Activated CD4-positive, CD25-positive, alpha-beta regulatory T cell (primary cell): ENCODE measurements at regions not wholly inside any gene's neighbourhood (a gene's known extent, or its start where the extent isn't known, plus 50 kb on each side); places are given as distances from the start of the nearest gene placed in this dataset.
"Not testable (repeated sequence)": the region's sequence is repeated elsewhere in the genome, so short reads cannot be mapped to it uniquely, and the experiment has no call there.

Experiments used
- DNase-seq, 4 experiments: peaks; one replicate each; lab custom pipeline; 2025; lab: John Stamatoyannopoulos, UW

DNA sequence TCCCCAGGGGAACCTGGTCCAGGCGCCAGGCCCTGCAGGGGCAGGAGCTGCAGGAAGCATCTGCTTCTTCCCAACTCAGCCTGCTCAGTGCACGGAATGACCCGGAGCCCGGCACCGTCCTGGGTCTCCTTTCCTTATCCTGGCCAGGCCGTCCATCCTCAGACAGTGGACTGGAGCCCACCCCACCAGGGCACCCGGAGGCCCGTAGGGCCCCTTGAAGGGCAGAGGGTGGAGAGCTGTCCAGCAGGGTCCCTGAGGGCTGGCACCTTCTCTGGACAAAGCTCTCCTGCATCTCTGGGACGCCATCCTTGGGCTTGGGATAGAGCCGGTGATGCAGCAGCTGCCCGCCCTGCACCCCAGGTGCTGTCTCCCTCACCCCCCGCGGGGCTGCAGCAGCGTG lies 207.9 kb downstream of the TMEM121 start:
- not testable (repeated sequence) for DNase-seq

- not testable (repeated sequence) for DNase-seq
Observed at GRCh38 chr14:105736331-105736730, 209.9 kb downstream of the TMEM121 start.

GRCh38 chr14:105737504-105738246 lies 211.3 kb downstream of the TMEM121 start:
- DNase-seq: no peak

DNA sequence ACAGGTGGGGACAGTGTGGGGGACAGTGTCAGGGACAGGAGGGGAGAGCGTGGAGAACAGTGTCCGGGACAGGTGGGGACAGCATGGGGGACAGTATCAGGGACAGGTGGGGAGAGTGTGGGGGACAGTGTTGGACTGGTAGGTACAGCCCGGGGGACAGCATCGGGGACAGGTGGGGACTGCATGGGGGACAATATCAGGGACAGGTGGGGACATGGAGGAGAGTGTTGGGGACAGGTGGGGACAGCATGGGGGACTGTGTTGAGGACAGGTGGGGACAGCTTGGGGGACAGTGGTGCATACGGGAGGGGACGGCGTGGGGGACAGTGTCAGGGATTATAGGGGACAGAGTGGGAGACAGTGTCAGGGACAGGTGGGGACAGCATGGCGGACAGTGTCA lies 212.3 kb downstream of the TMEM121 start:
- no peak for DNase-seq

DNA sequence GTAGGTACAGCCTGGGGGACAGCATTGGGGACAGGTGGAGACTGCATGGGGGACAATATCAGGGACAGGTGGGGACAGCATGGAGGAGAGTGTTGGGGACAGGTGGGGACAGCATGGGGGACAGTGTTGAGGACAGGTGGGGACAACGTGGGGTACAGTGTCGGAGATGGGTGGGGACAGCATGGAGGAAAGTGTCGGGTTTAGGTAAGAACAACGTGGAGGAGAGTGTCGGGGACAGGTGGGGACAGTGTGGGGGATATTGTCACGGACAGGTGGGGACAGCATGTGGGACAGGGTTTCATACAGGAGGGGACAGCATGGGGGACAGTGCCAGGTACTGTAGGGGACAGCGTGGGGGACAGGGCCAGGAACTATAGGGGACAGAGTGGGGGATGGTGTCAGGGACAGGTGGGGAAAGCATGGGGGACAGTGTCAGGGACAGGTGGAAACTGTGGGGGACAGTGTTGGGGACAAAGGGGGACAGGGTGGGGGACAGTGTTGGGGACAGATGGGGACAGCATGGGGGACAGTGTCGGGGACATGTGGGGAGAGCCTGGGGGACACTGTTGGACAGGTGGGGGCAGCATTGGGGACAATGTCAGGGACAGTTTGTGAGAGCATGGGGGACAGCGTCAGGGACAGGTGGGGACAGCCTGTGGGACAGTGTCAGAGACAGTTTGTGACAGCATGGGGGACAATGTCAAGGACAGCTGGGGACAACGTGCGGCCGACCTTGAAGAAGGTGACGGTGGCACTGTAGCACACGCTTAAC lies 213.1 kb downstream of the TMEM121 start:
- no peak for DNase-seq

- not testable (repeated sequence) for DNase-seq
Observed at GRCh38 chr14:105740272-105740671, 213.9 kb downstream of the TMEM121 start.

DNA sequence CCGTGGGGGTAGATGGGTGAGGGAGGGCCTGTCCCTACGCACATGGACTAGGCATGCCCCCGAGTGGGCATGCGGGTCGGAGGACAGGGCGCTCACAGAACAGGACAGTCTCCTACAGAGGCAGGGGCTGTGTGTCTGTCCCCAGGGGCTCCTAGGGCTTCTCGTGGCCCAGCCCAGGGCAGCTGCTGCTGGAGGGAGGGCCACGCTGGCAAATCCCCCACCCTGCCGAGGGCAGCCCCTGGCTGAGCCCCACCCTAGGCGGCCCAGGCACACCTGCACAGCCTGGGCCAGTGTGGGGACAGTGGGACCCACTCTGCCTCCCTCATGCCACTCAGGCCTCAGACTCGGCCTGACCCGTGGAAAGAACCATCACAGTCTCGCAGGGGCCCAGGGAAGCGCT lies 214.6 kb downstream of the TMEM121 start:
- DNase-seq: not testable (repeated sequence)

- not testable (repeated sequence) for DNase-seq
Observed at GRCh38 chr14:105741707-105742530, 215.5 kb downstream of the TMEM121 start.

DNA sequence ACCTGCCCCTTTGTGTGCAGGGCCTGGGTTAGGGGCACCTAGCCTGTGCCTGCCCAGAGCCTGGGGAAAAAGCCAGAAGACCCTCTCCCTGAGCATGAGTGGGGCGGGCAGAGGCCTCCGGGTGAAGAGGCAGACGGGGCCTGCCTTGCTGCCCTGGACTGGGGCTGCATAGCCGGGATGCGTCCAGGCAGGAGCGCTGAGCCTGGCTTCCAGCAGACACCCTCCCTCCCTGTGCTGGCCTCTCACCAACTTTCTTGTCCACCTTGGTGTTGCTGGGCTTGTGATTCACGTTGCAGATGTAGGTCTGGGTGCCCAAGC lies 216.1 kb downstream of the TMEM121 start:
- no peak for DNase-seq

GRCh38 chr14:105742904-105743701 lies 216.7 kb downstream of the TMEM121 start:
- not testable (repeated sequence) for DNase-seq

DNA sequence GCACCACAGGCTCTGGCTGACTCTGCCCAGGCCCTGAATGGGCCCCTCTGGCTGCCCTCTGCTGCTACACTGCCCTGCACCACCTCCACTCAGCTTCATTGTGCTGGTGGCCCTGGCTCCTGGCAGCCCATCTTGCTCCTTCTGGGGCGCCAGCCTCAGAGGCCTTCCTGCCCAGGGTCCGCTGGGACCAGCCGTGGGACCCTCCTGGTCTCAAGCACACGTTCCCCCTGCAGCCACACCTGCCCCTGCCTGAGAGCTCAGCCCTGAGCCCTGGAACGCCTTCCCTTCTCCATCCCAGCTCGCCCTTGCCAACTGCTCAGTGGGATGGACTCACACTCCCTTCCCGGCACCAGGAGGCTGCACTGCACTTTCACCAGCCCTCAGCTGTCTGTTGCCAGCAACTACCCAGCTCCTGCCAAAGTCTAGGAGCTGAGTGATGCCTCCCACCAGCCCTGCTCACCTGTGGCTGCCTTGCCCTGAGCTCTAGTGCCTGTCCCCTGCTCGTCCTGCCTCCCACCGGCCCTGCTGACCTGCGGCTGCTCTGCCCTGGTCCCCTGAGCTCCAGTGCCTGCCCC lies 217.9 kb downstream of the TMEM121 start:
- DNase-seq: not testable (repeated sequence)

- DNase-seq: no peak
Observed at GRCh38 chr14:105745433-105746123, 219.2 kb downstream of the TMEM121 start.

GRCh38 chr14:105746124-105746514 lies 219.7 kb downstream of the TMEM121 start:
- DNase-seq: no peak

GRCh38 chr14:105746800-105747502 lies 220.6 kb downstream of the TMEM121 start:
- DNase-seq: not testable (repeated sequence)

DNA sequence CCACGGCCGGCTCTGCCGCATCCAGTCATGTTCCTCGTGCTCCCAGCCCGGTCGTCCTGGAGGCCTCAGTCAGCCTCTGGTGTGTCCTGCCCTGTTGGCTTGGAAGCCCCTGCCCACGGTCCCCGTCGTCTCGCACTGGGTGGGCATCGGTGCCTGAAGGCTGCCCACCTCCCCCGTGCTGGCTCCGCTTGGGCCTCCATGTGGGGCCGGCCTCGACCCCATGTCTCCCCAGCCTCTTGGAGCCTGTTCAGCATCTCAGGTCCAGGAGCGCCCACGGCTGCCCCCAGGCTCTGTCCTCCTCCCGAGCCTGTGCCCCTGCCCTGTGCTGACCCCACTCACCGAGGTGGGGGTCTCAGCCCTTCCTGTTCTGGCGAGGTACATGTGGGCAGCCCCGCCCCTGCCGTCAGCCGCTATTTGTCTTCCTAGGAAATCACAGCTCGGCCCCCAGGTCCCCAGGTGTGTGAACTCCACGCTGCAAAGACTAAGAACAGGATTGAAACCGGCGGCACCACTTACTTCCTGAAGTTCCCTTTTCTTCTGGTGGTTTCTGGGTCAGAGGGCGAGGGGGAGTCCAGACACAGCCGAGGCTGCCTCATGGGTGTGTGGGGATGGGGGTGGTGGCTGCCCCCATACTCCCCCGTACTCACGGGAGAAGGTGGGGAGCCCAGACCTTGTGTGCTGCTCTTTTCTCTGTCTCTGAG lies 221.3 kb downstream of the TMEM121 start:
- not testable (repeated sequence) for DNase-seq

DNA sequence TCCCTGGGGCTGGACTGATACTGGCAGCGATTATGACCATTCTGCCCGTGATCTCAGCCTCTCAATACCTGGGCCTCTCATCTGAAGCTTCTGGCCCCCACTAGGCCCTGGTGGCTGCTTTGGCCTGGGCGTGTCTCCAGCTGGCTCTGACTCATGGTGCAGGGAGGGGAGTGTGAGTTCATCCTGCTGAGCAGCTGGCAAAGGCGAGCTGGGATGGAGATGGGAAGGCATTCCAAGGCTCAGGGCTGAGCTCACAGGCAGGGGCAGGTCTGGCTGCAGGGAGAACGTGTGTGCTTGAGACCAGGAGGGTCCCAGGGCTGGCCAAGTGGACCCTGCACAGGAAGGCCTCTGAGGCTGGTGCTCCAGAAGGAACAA lies 221.8 kb downstream of the TMEM121 start:
- DNase-seq: no peak

DNA sequence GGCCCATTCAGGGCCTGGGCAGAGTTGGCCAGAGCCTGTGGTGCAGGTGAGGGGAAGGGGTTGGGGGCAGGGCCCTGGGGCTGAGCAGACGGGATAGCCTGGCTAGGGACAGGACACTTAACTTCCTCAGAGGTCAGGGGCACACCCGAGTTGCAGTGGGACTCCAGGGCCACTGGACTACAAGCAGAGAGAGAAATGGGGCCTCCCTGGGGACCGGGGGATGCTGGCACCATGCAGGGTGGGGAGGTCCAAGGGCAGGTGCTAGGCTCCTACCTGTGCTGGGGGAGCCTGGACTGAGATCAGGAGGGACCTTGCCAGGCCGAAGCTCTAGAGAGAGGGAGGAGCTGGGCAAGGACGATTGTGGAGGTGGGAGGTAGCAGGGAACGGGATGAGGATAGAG lies 222.3 kb downstream of the TMEM121 start:
- not testable (repeated sequence) for DNase-seq

DNA sequence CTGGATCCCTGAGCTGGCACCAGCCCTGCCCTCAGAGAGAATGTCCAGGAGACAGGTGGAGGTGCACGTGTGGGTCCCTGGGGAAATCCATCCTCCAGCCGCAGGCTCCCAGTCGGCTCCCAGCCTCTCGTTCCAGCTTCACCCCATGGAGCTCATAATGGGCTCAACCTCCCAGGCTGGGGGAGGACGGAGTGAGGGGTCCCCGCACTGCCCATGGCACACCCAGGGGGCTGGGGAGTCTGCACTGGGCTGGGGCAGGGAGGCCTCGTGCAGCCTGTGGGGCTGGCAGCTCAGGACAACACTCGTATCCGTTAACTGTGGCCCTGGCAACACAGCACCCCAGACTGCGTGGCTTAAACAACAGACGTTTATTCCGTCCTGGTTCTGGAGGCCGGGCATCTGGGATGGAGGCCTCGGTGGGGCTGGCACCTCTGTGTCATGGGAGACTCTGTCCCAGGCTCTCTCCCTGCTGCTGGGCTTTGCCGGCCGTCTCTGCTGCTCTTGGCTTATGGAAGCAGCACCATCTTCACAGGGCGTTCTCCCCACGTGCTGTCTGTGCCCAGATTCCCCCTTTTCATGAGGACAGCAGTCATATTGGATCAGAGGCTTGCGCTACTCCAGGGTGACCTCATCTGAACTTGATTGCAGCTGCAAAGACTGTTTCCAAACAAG lies 223.6 kb downstream of the TMEM121 start:
- not testable (repeated sequence) for DNase-seq

- DNase-seq: not testable (repeated sequence)
Observed at GRCh38 chr14:105751291-105751751, 224.9 kb downstream of the TMEM121 start.
